Kidney epithelial cell (primary cell): ENCODE measurements at regions not wholly inside any gene's neighbourhood (a gene's known extent, or its start where the extent isn't known, plus 50 kb on each side); places are given as distances from the start of the nearest gene placed in this dataset.

Experiments
- DNase-seq: peaks from one replicate; pipeline ENCODE4 v3.0.0-alpha.2; 2010; ENCODE audit warnings: low read depth
- H3K27me3 ChIP-seq: 2 replicates; pipeline ENCODE4 v1.6.0; 2011; ENCODE audit warnings: low read length; ENCODE audit not compliant: control insufficient read depth, insufficient read depth
- H3K36me3 ChIP-seq: 2 replicates; pipeline ENCODE4 v1.5.1; 2011; ENCODE audit warnings: low read length; ENCODE audit not compliant: control insufficient read depth, insufficient read depth
- H3K4me3 ChIP-seq: 2 replicates; pipeline ENCODE4 v1.5.1; 2011; ENCODE audit warnings: low read depth, mild to moderate bottlenecking, control low read depth, low read length
- TF ChIP-seq, protein P1 (sequence below): IDR thresholded peaks from 2 replicates; pipeline ENCODE4 v1.5.1; 2011; ENCODE audit warnings: mild to moderate bottlenecking, moderate library complexity, low read length, control low read depth, inconsistent platforms; ENCODE audit not compliant: insufficient read depth, poor library complexity, severe bottlenecking

GRCh38 chr3:66748175-66748876, 247.5 kb upstream of the LRIG1 start:
- TF ChIP-seq, protein P1, sequence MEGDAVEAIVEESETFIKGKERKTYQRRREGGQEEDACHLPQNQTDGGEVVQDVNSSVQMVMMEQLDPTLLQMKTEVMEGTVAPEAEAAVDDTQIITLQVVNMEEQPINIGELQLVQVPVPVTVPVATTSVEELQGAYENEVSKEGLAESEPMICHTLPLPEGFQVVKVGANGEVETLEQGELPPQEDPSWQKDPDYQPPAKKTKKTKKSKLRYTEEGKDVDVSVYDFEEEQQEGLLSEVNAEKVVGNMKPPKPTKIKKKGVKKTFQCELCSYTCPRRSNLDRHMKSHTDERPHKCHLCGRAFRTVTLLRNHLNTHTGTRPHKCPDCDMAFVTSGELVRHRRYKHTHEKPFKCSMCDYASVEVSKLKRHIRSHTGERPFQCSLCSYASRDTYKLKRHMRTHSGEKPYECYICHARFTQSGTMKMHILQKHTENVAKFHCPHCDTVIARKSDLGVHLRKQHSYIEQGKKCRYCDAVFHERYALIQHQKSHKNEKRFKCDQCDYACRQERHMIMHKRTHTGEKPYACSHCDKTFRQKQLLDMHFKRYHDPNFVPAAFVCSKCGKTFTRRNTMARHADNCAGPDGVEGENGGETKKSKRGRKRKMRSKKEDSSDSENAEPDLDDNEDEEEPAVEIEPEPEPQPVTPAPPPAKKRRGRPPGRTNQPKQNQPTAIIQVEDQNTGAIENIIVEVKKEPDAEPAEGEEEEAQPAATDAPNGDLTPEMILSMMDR: no peak
- no peak for DNase-seq
- H3K36me3 ChIP-seq: no peaks in the 10 kb centered on the region
- no peaks in the 10 kb centered on the region for H3K27me3 ChIP-seq
- no peak overlapping the region for H3K4me3 ChIP-seq

- TF ChIP-seq, protein P1: no peak
- no peaks in the 10 kb centered on the region for H3K36me3 ChIP-seq
Observed at GRCh38 chr3:66751842-66752241, 246.3 kb upstream of the KBTBD8 start.

GRCh38 chr3:66753670-66754069, 244.4 kb upstream of the KBTBD8 start:
- DNase-seq: no peak
- H3K27me3 ChIP-seq: no peaks in the 10 kb centered on the region

More at GRCh38 chr3:66751842-66752241, 246.3 kb upstream of the KBTBD8 start:
- Histone ChIP-seq H3K4me3 (no peak overlapping the region), H3K27me3 (no peaks in the 10 kb centered on the region)
- no peak for DNase-seq

DNA sequence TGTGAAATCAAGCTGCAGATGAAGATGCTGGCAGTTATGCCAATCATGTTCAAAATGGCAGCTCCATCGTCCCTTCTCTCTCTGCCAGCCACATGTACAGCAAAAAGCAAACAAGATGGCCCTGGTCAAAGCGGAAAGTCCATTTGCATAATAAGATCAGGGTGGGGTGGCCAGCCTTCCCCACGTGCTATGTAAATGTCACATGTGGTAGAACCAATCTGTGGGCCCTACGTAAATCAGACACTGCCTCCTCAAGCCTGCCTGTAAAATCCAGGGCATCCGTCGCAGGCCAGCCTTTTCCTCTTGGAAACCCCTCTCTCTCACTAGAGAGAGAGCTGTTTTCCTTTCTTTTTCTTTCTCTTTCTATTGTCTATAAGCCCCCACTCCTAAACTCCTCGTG, 243.5 kb upstream of the KBTBD8 start:
- Histone ChIP-seq H3K4me3 (no peak overlapping the region), H3K27me3 (no peaks in the 10 kb centered on the region), H3K36me3 (no peaks in the 10 kb centered on the region)
- TF ChIP-seq, protein P1: no peak
- DNase-seq: no peak

More at GRCh38 chr3:66753670-66754069, 244.4 kb upstream of the KBTBD8 start:
- H3K4me3 ChIP-seq: no peak overlapping the region
- TF ChIP-seq, protein P1: no peak
- H3K36me3 ChIP-seq: no peaks in the 10 kb centered on the region

DNA sequence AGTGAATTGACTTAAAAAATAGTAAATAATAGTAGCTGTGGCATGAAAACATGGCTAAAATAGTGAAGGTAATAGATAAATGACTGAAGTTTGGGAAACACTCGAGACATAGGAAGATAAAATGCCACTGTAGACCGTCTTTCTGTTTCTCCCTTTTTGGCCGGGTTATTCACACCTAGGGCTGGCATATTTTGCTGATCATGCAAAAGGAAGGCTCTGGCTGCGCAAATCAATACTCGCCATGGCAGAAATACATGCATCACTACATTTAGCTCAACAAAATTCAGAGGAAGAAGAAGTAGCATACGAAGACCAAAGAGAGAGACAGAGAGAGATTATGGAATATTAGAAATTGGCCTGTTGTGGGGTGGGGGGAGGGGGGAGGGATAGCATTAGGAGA, 242.2 kb upstream of the KBTBD8 start:
- Histone ChIP-seq H3K36me3 (no peaks in the 10 kb centered on the region), H3K27me3 (no peaks in the 10 kb centered on the region), H3K4me3 (no peak overlapping the region)
- no peak for DNase-seq
- TF ChIP-seq, protein P1: no peak
